Endodermal cell (in vitro differentiated cells): ENCODE measurements at regions not wholly inside any gene's neighbourhood (a gene's known extent, or its start where the extent isn't known, plus 50 kb on each side); places are given as distances from the start of the nearest gene placed in this dataset.

Source experiments
- DNase-seq: peaks from one replicate; pipeline ENCODE4 v3.0.0-alpha.2; 2017
- H3K27ac ChIP-seq: 2 replicates; pipeline ENCODE4 v1.5.1; 2013; ENCODE audit warnings: mild to moderate bottlenecking, low read depth, low read length, moderate library complexity
- H3K27me3 ChIP-seq: 2 replicates; pipeline ENCODE4 v1.6.1; 2013; ENCODE audit warnings: mild to moderate bottlenecking, low read length, moderate library complexity; ENCODE audit not compliant: insufficient read depth, control insufficient read depth, poor library complexity, severe bottlenecking
- H3K36me3 ChIP-seq: 2 replicates; pipeline ENCODE4 v1.7.0; 2013; ENCODE audit warnings: mild to moderate bottlenecking, low read length, moderate library complexity; ENCODE audit not compliant: control insufficient read depth, insufficient read depth
- H3K4me1 ChIP-seq: one replicate; pipeline ENCODE4 v1.7.0; 2013; ENCODE audit warnings: low read length; ENCODE audit not compliant: control insufficient read depth, insufficient read depth
- H3K4me3 ChIP-seq: 2 replicates; pipeline ENCODE4 v1.5.1; 2013; ENCODE audit warnings: mild to moderate bottlenecking, low read length, moderate library complexity
- H3K9ac ChIP-seq: 2 replicates; pipeline ENCODE4 v1.6.1; 2013; ENCODE audit warnings: mild to moderate bottlenecking, low read length, moderate library complexity; ENCODE audit not compliant: poor library complexity, severe bottlenecking; ENCODE audit errors: extremely low read depth
- H3K9me3 ChIP-seq: 2 replicates; pipeline ENCODE4 v1.6.1; 2013; ENCODE audit warnings: mild to moderate bottlenecking, low read length, moderate library complexity; ENCODE audit not compliant: control insufficient read depth
- H3K27ac Mint-ChIP-seq: 2 replicates; pipeline ENCODE4 v1.8.0; 2020; ENCODE audit warnings: mixed read lengths
- H3K27me3 Mint-ChIP-seq: 2 replicates; pipeline ENCODE4 v1.8.0; 2021; ENCODE audit warnings: mild to moderate bottlenecking, mixed read lengths; ENCODE audit not compliant: insufficient read depth
- H3K36me3 Mint-ChIP-seq: 2 replicates; pipeline ENCODE4 v1.8.0; 2020; ENCODE audit warnings: low read depth, mixed read lengths
- H3K4me1 Mint-ChIP-seq: 2 replicates; pipeline ENCODE4 v1.8.0; 2020; ENCODE audit warnings: mixed read lengths
- H3K4me3 Mint-ChIP-seq: 2 replicates; pipeline ENCODE4 v1.8.0; 2020; ENCODE audit warnings: mild to moderate bottlenecking, moderate library complexity, mixed read lengths
- H3K9me3 Mint-ChIP-seq: 2 replicates; pipeline ENCODE4 v1.8.0; 2020; ENCODE audit warnings: mild to moderate bottlenecking, mixed read lengths
- WGBS, 2 experiments: methylation state at CpG; one replicate each; pipeline versions ENCODE4 v1.1.5 to v1.1.7; 2013; ENCODE audit warnings: missing lambda C conversion rate in 2 of 2, mixed read lengths in 1 of 2; ENCODE audit not compliant: insufficient coverage in 1 of 2, insufficient read length in 1 of 2; 5-methylcytosine and 5-hydroxymethylcytosine counted together
- TF ChIP-seq, protein P1 (sequence below): fragments of 200-600 bp; sonication (generic); conservative IDR thresholded peaks from 2 replicates; pipeline ENCODE4 v1.5.0; 2021; ENCODE audit warnings: antibody characterized with exemption, mild to moderate bottlenecking

DNA sequence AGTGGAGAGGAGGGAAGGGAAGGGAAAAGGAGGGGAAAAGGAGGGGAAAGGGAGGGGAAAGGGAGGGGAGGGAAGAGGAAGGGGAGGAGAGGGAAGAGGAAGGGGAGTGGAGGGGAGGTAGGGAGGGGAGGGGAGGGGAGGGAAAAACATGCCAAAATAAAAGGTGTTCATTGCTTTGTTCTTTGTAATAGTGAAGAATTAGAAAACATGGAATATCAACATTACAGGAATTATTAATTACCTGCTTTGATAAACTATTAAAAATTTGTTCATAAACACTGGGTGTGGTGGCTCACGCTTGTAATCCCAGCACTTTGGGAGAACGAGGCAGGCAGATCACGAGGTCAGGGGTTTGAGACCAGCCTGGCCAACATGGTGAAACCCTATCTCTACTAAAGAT is 579.2 kb downstream of the MED13L start:
- no peak overlapping the region for H3K4me3 ChIP-seq
- no peak overlapping the region for H3K27ac ChIP-seq
- Mint-ChIP-seq H3K27me3 (peaks cover 8% of the 10 kb centered on the region), H3K4me3 (no peak overlapping the region), H3K4me1 (no peaks in the 10 kb centered on the region), H3K9me3 (no peaks in the 10 kb centered on the region), H3K27ac (no peak overlapping the region), H3K36me3 (no peaks in the 10 kb centered on the region)
- TF ChIP-seq, protein P1, sequence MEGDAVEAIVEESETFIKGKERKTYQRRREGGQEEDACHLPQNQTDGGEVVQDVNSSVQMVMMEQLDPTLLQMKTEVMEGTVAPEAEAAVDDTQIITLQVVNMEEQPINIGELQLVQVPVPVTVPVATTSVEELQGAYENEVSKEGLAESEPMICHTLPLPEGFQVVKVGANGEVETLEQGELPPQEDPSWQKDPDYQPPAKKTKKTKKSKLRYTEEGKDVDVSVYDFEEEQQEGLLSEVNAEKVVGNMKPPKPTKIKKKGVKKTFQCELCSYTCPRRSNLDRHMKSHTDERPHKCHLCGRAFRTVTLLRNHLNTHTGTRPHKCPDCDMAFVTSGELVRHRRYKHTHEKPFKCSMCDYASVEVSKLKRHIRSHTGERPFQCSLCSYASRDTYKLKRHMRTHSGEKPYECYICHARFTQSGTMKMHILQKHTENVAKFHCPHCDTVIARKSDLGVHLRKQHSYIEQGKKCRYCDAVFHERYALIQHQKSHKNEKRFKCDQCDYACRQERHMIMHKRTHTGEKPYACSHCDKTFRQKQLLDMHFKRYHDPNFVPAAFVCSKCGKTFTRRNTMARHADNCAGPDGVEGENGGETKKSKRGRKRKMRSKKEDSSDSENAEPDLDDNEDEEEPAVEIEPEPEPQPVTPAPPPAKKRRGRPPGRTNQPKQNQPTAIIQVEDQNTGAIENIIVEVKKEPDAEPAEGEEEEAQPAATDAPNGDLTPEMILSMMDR = no peak
- no peaks in the 10 kb centered on the region for H3K36me3 ChIP-seq
- H3K9me3 ChIP-seq = no peaks in the 10 kb centered on the region
- H3K9ac ChIP-seq = no peak overlapping the region
- WGBS, 2 experiments = 90 to 93% methylated on average over 2 to 3 of the region's 3 CpGs
- H3K27me3 ChIP-seq = no peaks in the 10 kb centered on the region
- no peaks in the 10 kb centered on the region for H3K4me1 ChIP-seq
- DNase-seq = no peak

DNA sequence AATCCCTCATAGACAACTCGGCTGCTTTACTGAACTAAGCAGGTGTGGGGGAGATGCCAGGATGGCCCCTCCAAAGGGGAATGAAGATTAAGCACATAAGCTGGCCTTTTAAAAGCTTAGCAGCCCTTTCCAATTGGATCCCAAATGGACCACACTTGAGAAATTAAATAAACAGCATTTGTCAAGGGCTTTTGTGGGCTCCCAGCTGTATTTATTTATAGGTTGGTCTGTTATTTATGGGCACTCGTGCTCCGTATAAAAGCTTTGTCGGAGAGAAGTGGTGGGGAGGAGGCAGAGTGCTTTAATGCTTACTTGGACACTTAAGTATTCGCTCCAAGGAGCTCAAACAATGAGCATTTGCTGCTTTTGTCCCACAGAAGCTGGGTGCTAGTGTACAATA is 580.2 kb downstream of the MED13L start:
- H3K9me3 ChIP-seq = no peaks in the 10 kb centered on the region
- no peaks in the 10 kb centered on the region for H3K4me1 ChIP-seq
- Mint-ChIP-seq H3K4me1 (no peaks in the 10 kb centered on the region), H3K36me3 (no peaks in the 10 kb centered on the region), H3K9me3 (no peaks in the 10 kb centered on the region), H3K4me3 (no peak overlapping the region), H3K27ac (no peak overlapping the region), H3K27me3 (peaks cover 8% of the 10 kb centered on the region)
- TF ChIP-seq, protein P1 = no peak
- 86 to 96% methylated on average over 4 to 5 of the region's 5 CpGs for WGBS, 2 experiments
- no peak for DNase-seq
- no peak overlapping the region for H3K27ac ChIP-seq
- no peak overlapping the region for H3K4me3 ChIP-seq
- no peaks in the 10 kb centered on the region for H3K36me3 ChIP-seq
- no peaks in the 10 kb centered on the region for H3K27me3 ChIP-seq
- no peak overlapping the region for H3K9ac ChIP-seq

DNA sequence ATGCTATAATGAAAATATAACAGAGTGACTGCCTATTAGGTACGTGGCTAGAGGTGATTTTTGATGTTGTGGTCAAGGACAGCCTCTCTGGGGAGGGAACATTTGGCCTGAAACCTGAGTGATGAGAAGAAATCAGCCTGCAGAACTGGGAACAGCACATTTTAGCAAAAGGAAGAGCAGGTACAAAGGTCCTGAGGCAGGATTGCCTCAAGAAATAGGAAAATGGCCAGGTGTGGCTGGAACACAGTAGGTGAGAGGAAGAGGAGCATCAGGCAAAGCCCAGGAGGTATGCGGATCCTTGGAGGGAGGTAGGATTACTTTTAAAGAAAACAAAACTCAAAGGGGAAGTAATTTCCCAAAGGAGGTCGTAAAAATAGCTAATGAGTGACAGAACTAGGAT is 582.9 kb downstream of the MED13L start:
- TF ChIP-seq, protein P1 = no peak
- Mint-ChIP-seq H3K9me3 (no peaks in the 10 kb centered on the region), H3K27me3 (peaks cover 3% of the 10 kb centered on the region), H3K4me1 (no peaks in the 10 kb centered on the region), H3K27ac (no peak overlapping the region), H3K4me3 (no peak overlapping the region), H3K36me3 (no peaks in the 10 kb centered on the region)
- Histone ChIP-seq H3K27ac (no peak overlapping the region), H3K4me3 (no peak overlapping the region), H3K9ac (no peak overlapping the region), H3K9me3 (no peaks in the 10 kb centered on the region), H3K4me1 (no peaks in the 10 kb centered on the region), H3K36me3 (no peaks in the 10 kb centered on the region), H3K27me3 (no peaks in the 10 kb centered on the region)
- WGBS, 2 experiments = 88 to 100% methylated on average over 1 to 3 of the region's 3 CpGs
- DNase-seq = no peak
